Kidney (tissue), 13 donors: ENCODE measurements at regions not wholly inside any gene's neighbourhood (a gene's known extent, or its start where the extent isn't known, plus 50 kb on each side); places are given as distances from the start of the nearest gene placed in this dataset.

ENCODE experiments used
- DNase-seq, 5 donors: peaks; one replicate each; pipeline ENCODE4 v3.0.0-alpha.2; 2013 to 2020
- FAIRE-seq: peaks from 2 replicates; lab custom pipeline; 2012; peaks lifted over from hg19 to GRCh38; lab: Jason Lieb, UNC
- H3K27ac ChIP-seq, 2 donors: one replicate each; pipeline ENCODE4 v1.7.0; 2013; ENCODE audit warnings: low read depth in 2 of 2, low read length in 2 of 2, inconsistent platforms in 1 of 2
- H3K27me3 ChIP-seq: one replicate; pipeline ENCODE4 v1.7.1; 2013; ENCODE audit warnings: low read length, inconsistent platforms; ENCODE audit not compliant: control insufficient read depth, insufficient read depth
- H3K36me3 ChIP-seq, 3 donors: one replicate each; pipeline versions ENCODE4 v1.7.0 to v1.7.1; 2013; ENCODE audit warnings: low read length in 3 of 3, control low read depth in 1 of 3, inconsistent platforms in 1 of 3; ENCODE audit not compliant: insufficient read depth in 3 of 3, control insufficient read depth in 2 of 3
- H3K4me1 ChIP-seq, 3 donors: one replicate each; pipeline versions ENCODE4 v1.7.0 to v1.7.1; 2013; ENCODE audit warnings: low read length in 3 of 3, inconsistent platforms in 1 of 3, low read depth in 1 of 3; ENCODE audit not compliant: control insufficient read depth in 2 of 3, insufficient read depth in 2 of 3
- H3K4me3 ChIP-seq, 3 donors: one replicate each; pipeline versions ENCODE4 v1.7.0 to v1.8.1; 2013; ENCODE audit warnings: low read length in 3 of 3, control low read depth in 1 of 3, inconsistent platforms in 1 of 3
- H3K9ac ChIP-seq, 3 donors: one replicate each; pipeline versions ENCODE4 v1.7.0 to v1.7.1; 2013; ENCODE audit warnings: low read length in 3 of 3, control low read depth in 1 of 3, inconsistent platforms in 1 of 3
- H3K9me3 ChIP-seq, 3 donors: one replicate each; pipeline versions ENCODE4 v1.7.0 to v1.7.1; 2013; ENCODE audit warnings: low read length in 3 of 3, control low read depth in 1 of 3, inconsistent platforms in 1 of 3; ENCODE audit not compliant: control insufficient read depth in 2 of 3, insufficient read depth in 1 of 3
- intact Hi-C: fragments of 100-400 bp; cut with DNase I; formaldehyde crosslinking; loops from one replicate; pipeline ENCODE4 v1.11.1; 2022
- TF ChIP-seq, protein P1 (sequence below): IDR thresholded peaks from 3 replicates; pipeline ENCODE4 v1.5.1; 2012; ENCODE audit warnings: mild to moderate bottlenecking, moderate library complexity, borderline replicate concordance; ENCODE audit not compliant: insufficient read depth; ENCODE audit errors: extremely low read depth
- donor health status: control.
- donor health status: control.
- donor health status: control.
- donor health status: control.
- donor health status: control.
- donor health status: DM: yes; HTN: yes; CAD: no.
- donor health status: Normal renal cell carcinoma (clear cell type).

DNA sequence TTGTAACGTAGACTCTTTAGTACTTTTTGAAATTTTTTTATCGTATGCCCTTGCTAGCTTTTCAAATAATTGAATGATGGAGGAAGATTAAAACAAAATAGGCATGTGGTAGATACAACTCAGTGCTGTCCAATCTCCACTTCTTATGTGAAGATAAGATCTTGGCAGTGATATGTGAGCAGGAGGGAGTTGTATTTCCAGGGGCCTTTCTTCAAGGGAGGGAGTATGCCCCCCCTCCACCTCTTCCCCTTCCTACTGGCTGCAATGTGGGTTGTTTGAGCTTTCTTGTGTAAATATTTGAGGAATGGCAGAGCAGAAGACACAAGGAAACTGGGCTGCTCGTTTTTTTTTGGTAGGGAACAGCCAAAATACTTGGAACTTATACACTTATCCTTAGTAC lies 374.9 kb downstream of the PSAT1 start:
- no peaks in the 10 kb centered on the region for H3K4me1 ChIP-seq
- TF ChIP-seq, protein P1, sequence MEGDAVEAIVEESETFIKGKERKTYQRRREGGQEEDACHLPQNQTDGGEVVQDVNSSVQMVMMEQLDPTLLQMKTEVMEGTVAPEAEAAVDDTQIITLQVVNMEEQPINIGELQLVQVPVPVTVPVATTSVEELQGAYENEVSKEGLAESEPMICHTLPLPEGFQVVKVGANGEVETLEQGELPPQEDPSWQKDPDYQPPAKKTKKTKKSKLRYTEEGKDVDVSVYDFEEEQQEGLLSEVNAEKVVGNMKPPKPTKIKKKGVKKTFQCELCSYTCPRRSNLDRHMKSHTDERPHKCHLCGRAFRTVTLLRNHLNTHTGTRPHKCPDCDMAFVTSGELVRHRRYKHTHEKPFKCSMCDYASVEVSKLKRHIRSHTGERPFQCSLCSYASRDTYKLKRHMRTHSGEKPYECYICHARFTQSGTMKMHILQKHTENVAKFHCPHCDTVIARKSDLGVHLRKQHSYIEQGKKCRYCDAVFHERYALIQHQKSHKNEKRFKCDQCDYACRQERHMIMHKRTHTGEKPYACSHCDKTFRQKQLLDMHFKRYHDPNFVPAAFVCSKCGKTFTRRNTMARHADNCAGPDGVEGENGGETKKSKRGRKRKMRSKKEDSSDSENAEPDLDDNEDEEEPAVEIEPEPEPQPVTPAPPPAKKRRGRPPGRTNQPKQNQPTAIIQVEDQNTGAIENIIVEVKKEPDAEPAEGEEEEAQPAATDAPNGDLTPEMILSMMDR: no peak
- H3K4me3 ChIP-seq: no peak overlapping the region
- no peaks in the 10 kb centered on the region for H3K27me3 ChIP-seq
- intact Hi-C loops: no loop called here
- H3K27ac ChIP-seq: no peak overlapping the region
- H3K36me3 ChIP-seq: no peaks in the 10 kb centered on the region
- H3K9ac ChIP-seq: no peak overlapping the region
- DNase-seq (no peak), FAIRE-seq (no peak)
- no peaks in the 10 kb centered on the region for H3K9me3 ChIP-seq

DNA sequence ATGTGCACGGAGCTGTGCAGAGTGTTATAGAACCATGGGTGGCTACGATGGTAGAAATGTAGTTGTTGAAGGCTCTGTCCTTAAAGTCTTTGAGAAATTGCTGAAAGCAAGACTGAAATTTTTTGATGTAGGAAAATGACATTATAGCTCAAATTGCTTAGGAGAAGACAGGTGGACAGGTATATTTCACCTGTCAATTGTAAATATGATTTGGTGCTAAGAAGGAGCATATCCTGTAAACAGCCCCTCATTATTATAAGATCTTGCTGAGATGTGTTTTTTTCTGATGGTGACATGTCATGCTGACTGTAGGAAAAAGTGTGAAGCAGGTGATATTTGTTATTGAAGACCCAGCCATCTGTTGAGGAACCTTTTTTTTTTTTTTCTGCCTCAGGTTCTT lies 377.9 kb downstream of the PSAT1 start:
- Histone ChIP-seq H3K27ac (no peak overlapping the region), H3K27me3 (no peaks in the 10 kb centered on the region), H3K36me3 (no peaks in the 10 kb centered on the region), H3K4me3 (no peak overlapping the region), H3K9me3 (no peaks in the 10 kb centered on the region), H3K4me1 (no peaks in the 10 kb centered on the region), H3K9ac (no peak overlapping the region)
- TF ChIP-seq, protein P1: no peak
- intact Hi-C loops: no loop called here
- DNase-seq (no peak), FAIRE-seq (no peak)

DNA sequence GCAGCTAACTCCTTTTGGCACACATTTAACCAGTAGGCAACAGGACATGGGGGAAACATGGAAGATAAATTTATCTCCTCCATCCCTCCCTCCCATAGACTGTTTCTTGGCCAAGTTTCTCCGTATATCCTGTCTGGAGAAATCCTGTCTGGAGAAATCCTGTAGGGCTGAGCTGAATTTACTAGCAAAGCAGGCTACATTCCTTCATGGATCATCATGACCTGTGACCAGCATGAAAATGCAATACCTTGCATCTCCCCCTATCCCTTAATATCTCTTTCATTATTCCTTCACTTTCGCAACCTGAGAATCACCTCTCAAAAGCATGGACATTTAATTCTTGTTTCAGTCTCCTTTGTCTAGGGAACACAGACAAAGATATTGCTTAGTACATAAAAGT lies 379.1 kb downstream of the PSAT1 start:
- TF ChIP-seq, protein P1: no peak
- intact Hi-C loops: no loop called here
- peak in 1 of 5 donors; percentile 12 for DNase-seq
- Histone ChIP-seq H3K9me3 (no peaks in the 10 kb centered on the region), H3K4me1 (no peaks in the 10 kb centered on the region), H3K4me3 (no peak overlapping the region), H3K9ac (no peak overlapping the region), H3K27ac (no peak overlapping the region), H3K27me3 (no peaks in the 10 kb centered on the region), H3K36me3 (no peaks in the 10 kb centered on the region)
- FAIRE-seq: no peak

DNA sequence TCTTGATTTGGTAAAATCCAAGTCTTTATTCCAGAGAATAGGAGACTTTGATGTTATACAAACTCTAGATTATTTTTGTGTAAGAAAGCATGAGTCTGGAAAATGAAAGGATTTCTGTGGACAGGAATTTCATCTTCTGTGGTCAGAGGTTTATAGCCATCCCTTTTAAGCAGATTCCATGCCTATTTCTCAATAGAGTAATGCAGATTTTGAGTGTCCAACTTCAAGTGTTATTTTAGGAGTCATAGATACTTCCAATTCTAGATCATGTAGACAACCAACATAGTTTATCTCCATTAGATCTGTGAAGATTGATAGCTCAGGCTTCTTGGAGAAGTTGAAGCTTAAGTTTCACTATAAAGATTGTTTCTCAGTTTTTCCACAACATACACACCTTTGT lies 379.7 kb downstream of the PSAT1 start:
- intact Hi-C loops: no loop called here
- Histone ChIP-seq H3K9me3 (no peaks in the 10 kb centered on the region), H3K4me1 (no peaks in the 10 kb centered on the region), H3K4me3 (no peak overlapping the region), H3K27ac (no peak overlapping the region), H3K9ac (no peak overlapping the region), H3K27me3 (no peaks in the 10 kb centered on the region), H3K36me3 (no peaks in the 10 kb centered on the region)
- FAIRE-seq (no peak), DNase-seq (no peak)
- TF ChIP-seq, protein P1: no peak
